Upper lobe of left lung (tissue), 6 donors: ENCODE measurements at regions not wholly inside any gene's neighbourhood (a gene's known extent, or its start where the extent isn't known, plus 50 kb on each side); places are given as distances from the start of the nearest gene placed in this dataset.
"Not testable (repeated sequence)": the region's sequence is repeated elsewhere in the genome, so short reads cannot be mapped to it uniquely, and the experiment has no call there.

ENCODE experiments used
- ATAC-seq, 2 donors: fragments of 200-7000 bp; cut with Tn5 transposase; one replicate each; pipeline ENCODE4 v1.9.1; 2022; ENCODE audit warnings: mild to moderate bottlenecking in 2 of 2, moderate library complexity in 2 of 2; ENCODE audit not compliant: low FRiP score in 2 of 2
- DNase-seq, 2 donors: peaks; one replicate each; pipeline ENCODE4 v3.0.0-alpha.2; 2019 to 2020
- H3K27ac ChIP-seq, 4 donors: fragments of 200-600 bp; sonication (generic); one replicate each; pipeline ENCODE4 v1.5.1; 2016 to 2019
- H3K27me3 ChIP-seq, 4 donors: fragments of 200-600 bp; sonication (generic); one replicate each; pipeline ENCODE4 v1.5.1; 2017 to 2019
- H3K36me3 ChIP-seq, 4 donors: fragments of 200-600 bp; sonication (generic); one replicate each; pipeline ENCODE4 v1.5.1; 2016 to 2019
- H3K4me1 ChIP-seq, 4 donors: fragments of 200-600 bp; sonication (generic); one replicate each; pipeline ENCODE4 v1.5.1; 2018 to 2019
- H3K4me3 ChIP-seq, 4 donors: fragments of 200-600 bp; sonication (generic); one replicate each; pipeline ENCODE4 v1.5.1; 2017 to 2019; ENCODE audit warnings: mild to moderate bottlenecking in 2 of 4, moderate library complexity in 1 of 4
- H3K9me3 ChIP-seq, 4 donors: fragments of 200-600 bp; sonication (generic); one replicate each; pipeline ENCODE4 v1.5.1; 2018 to 2019
- EP300 ChIP-seq, 4 donors: sonication (generic); formaldehyde crosslinking; IDR thresholded peaks; one replicate each; pipeline ENCODE4 v1.5.1; 2017; ENCODE audit warnings: antibody characterized with exemption in 4 of 4, control low read depth in 2 of 4
- POLR2A ChIP-seq, 4 donors: fragments of 450-650 bp; IDR thresholded peaks; one replicate each; pipeline ENCODE4 v1.5.1; 2016 to 2017; ENCODE audit warnings: antibody characterized with exemption in 4 of 4, mild to moderate bottlenecking in 2 of 4
- POLR2AphosphoS5 ChIP-seq, 2 donors: sonication (generic); formaldehyde crosslinking; IDR thresholded peaks; one replicate each; pipeline ENCODE4 v1.5.1; 2017; ENCODE audit warnings: antibody characterized with exemption in 2 of 2
- WGBS, 2 donors: methylation state at CpG; one replicate each; pipeline ENCODE4 v1.1.5; 2017 to 2018; 5-methylcytosine and 5-hydroxymethylcytosine counted together
- TF ChIP-seq, protein P1 (sequence below), 6 experiments: fragments of 450-650 bp in 4 of 6; fragments of 200-600 bp in 2 of 6; sonication (generic) in 2 of 6; IDR thresholded peaks; one replicate each; pipeline ENCODE4 v1.5.1; 2016 to 2019; ENCODE audit warnings: antibody characterized with exemption in 6 of 6
- donor health status: DM: no; HTN: no; CAD: no; lungs with moderate emphysema.
- donor health status: DM: no; HTN: yes; CAD: no; lungs with severe emphysema.

- Histone ChIP-seq H3K27me3 (peaks cover 0 to 18% (median 11%) of the 10 kb centered on the region in 4 donors), H3K4me3 (peak overlapping the region; percentile 10 to 45 (median 38)), H3K36me3 (no peaks in the 10 kb centered on the region), H3K9me3 (no peaks in the 10 kb centered on the region), H3K4me1 (peaks cover 21 to 33% (median 28%) of the 10 kb centered on the region in 4 donors), H3K27ac (no peak overlapping the region)
- WGBS, 2 donors, result 6 to 8% methylated on average over 8 to 42 of the region's 85 CpGs
- ATAC-seq (no peak), DNase-seq (peak in 1 of 2 donors; percentile 86)
- TF ChIP-seq, protein P1, sequence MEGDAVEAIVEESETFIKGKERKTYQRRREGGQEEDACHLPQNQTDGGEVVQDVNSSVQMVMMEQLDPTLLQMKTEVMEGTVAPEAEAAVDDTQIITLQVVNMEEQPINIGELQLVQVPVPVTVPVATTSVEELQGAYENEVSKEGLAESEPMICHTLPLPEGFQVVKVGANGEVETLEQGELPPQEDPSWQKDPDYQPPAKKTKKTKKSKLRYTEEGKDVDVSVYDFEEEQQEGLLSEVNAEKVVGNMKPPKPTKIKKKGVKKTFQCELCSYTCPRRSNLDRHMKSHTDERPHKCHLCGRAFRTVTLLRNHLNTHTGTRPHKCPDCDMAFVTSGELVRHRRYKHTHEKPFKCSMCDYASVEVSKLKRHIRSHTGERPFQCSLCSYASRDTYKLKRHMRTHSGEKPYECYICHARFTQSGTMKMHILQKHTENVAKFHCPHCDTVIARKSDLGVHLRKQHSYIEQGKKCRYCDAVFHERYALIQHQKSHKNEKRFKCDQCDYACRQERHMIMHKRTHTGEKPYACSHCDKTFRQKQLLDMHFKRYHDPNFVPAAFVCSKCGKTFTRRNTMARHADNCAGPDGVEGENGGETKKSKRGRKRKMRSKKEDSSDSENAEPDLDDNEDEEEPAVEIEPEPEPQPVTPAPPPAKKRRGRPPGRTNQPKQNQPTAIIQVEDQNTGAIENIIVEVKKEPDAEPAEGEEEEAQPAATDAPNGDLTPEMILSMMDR (IDR thresholded peaks at IDR 0.05), result no peak
- TF ChIP-seq EP300 (IDR thresholded peaks at IDR 0.05) (no peak), POLR2A (IDR thresholded peaks at IDR 0.05) (no peak), POLR2AphosphoS5 (IDR thresholded peaks at IDR 0.05) (no peak)
Measured at GRCh38 chr22:25420925-25421904, 143.3 kb upstream of the GRK3 start.

GRCh38 chr22:25426530-25427308, 137.8 kb upstream of the GRK3 start:
- TF ChIP-seq, protein P1 (IDR thresholded peaks at IDR 0.05), result peak in 1 of 6 experiments; percentile 9
- not testable (repeated sequence) for DNase-seq, H3K4me1 ChIP-seq, H3K27me3 ChIP-seq, H3K27ac ChIP-seq, H3K9me3 ChIP-seq, ATAC-seq, H3K36me3 ChIP-seq, H3K4me3 ChIP-seq
- WGBS, 2 donors, result 66 to 81% methylated on average over 9 to 10 of the region's 10 CpGs

- not testable (repeated sequence) for H3K36me3 ChIP-seq, H3K27ac ChIP-seq, H3K9me3 ChIP-seq, DNase-seq, ATAC-seq, H3K4me1 ChIP-seq, H3K27me3 ChIP-seq, H3K4me3 ChIP-seq
- 80 to 89% methylated on average over 1 to 2 of the region's 6 CpGs for WGBS, 2 donors
Measured at GRCh38 chr22:25431637-25432342, 132.7 kb upstream of the GRK3 start.

DNA sequence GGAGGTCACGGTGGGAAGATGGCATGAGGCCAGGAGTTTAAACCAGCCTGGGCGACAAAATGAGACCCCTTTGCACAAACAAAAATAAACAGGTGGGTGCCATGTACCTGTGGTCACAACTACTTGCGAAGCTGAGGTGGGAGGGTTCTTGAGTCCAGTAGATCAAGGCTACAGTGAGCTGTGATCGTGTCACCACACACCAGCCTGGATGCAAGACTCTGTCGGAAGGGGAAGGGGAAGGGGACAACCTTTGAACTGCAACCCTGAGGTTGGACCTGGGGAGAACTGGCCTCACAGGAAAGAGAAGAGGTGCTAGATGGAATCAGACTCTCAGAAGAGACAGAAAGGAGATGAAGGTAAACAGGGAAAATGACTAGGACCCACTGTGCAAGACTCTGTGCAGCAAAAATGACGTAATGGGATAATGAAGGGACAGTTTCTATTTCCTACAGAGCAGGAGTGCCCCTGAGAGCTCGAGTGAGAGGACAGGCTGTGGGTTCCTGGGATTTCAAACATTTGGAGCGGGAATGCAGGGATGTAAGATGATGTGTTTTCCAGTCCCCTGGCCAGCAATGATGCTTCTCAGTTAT, 131.0 kb upstream of the GRK3 start:
- not testable (repeated sequence) for H3K27me3 ChIP-seq, H3K27ac ChIP-seq, H3K4me1 ChIP-seq, DNase-seq, H3K36me3 ChIP-seq, ATAC-seq, H3K4me3 ChIP-seq, H3K9me3 ChIP-seq
- WGBS, 2 donors, result 61 to 74% methylated on average over 8 of the region's 8 CpGs

GRCh38 chr22:25437414-25438160, 126.9 kb upstream of the GRK3 start:
- Histone ChIP-seq H3K9me3 (no peaks in the 10 kb centered on the region), H3K27me3 (no peaks in the 10 kb centered on the region), H3K36me3 (no peaks in the 10 kb centered on the region), H3K27ac (no peak overlapping the region), H3K4me1 (no peaks in the 10 kb centered on the region), H3K4me3 (no peak overlapping the region)
- WGBS, 2 donors, result 61 to 64% methylated on average over 8 of the region's 8 CpGs
- no peak for DNase-seq
- TF ChIP-seq, protein P1 (IDR thresholded peaks at IDR 0.05), result no peak
- TF ChIP-seq POLR2AphosphoS5 (IDR thresholded peaks at IDR 0.05), result no peak
- no peak for TF ChIP-seq EP300 (IDR thresholded peaks at IDR 0.05)
- no peak for TF ChIP-seq POLR2A (IDR thresholded peaks at IDR 0.05)
- peak in 1 of 2 donors; percentile 57 for ATAC-seq
